ENCODE measurements at regions not wholly inside any gene's neighbourhood (a gene's known extent, or its start where the extent isn't known, plus 50 kb on each side); places are given as distances from the start of the nearest gene placed in this dataset.

- POLR2A ChIA-PET: no interaction called here
- no peaks in the 10 kb centered on the region for H3K36me3 ChIP-seq (ENCODE audit: control insufficient read depth in 2 of 2, insufficient read depth in 2 of 2, low read length in 1 of 2)
- BruUV-seq (replicated peaks): no TSS peak
- CTCF ChIA-PET: no interaction called here
- RAD21 ChIA-PET (ENCODE audit: unreplicated experiment): no interaction called here
- intact Hi-C loops (cut with micrococcal nuclease; ENCODE audit: unreplicated experiment) (loop anchor here (2.0 kb wide), 1 partner anchor 13 kb away; no protein-coding TSS in a partner anchor), in situ Hi-C loops (cut with MboI) (no loop called here)
- ATAC-seq (no peak), DNase-seq (ENCODE audit: low read depth, low spot score) (no peak), FAIRE-seq (no peak)
- H3K27ac ChIP-seq (ENCODE audit: control insufficient read depth, insufficient read depth): no peak overlapping the region
- WGBS (ENCODE audit: insufficient coverage, insufficient replicate concordance, low lambda C conversion rate, missing lambda C conversion rate): 0% methylated on average over 2 of the region's 2 CpGs
- no peaks in the 10 kb centered on the region for H3K79me2 ChIP-seq (ENCODE audit: control insufficient read depth, insufficient read depth, low read length)
- no peaks in the 10 kb centered on the region for H4K20me1 ChIP-seq (ENCODE audit: control insufficient read depth, insufficient read depth)
- H3K4me2 ChIP-seq (ENCODE audit: control insufficient read depth, insufficient read depth): no peak overlapping the region
- no peak overlapping the region for H3K4me3 ChIP-seq
- no peaks in the 10 kb centered on the region for H3K27me3 ChIP-seq (replicated peaks in 1 of 2; ENCODE audit: control insufficient read depth in 2 of 2, insufficient read depth in 2 of 2, low read length in 1 of 2)
- H3K9me3 ChIP-seq (replicated peaks; ENCODE audit: control insufficient read depth, insufficient read depth, low read length): no peaks in the 10 kb centered on the region
- SMC1A ChIA-PET (ENCODE audit: uncharacterized antibody, unreplicated experiment): interaction anchor here (0.6 kb wide), 1 partner anchor 39 kb away, joined by 3 read pairs; no protein-coding TSS in a partner anchor
- H2AFZ ChIP-seq (ENCODE audit: control insufficient read depth, low read depth, low read length): no peak overlapping the region
- H3K9ac ChIP-seq (ENCODE audit: control insufficient read depth, insufficient read depth, low read length): no peak overlapping the region
- no peaks in the 10 kb centered on the region for H3K4me1 ChIP-seq (ENCODE audit: control insufficient read depth, insufficient read depth, low read length)
- TF ChIP-seq SMARCA5 (IDR thresholded peaks at IDR 0.05) (no peak), YY1 (IDR thresholded peaks at IDR 0.05; ENCODE audit: low read depth, low read length) (no peak), TBL1XR1 (IDR thresholded peaks at IDR 0.05; ENCODE audit: low read depth, low read length) (no peak), MXI1 (IDR thresholded peaks at IDR 0.05; ENCODE audit: low read depth, low read length) (no peak), RFX5 (IDR thresholded peaks at IDR 0.05; ENCODE audit: low read depth, low read length) (no peak), HSF1 (IDR thresholded peaks at IDR 0.05; ENCODE audit: low read depth, low read length) (no peak), BHLHE40 (IDR thresholded peaks at IDR 0.05; ENCODE audit: borderline replicate concordance in 1 of 2, low read depth in 2 of 2, low read length in 1 of 2) (no peak), IRF5 (IDR thresholded peaks at IDR 0.05; ENCODE audit: borderline replicate concordance) (no peak), CBX5 (IDR thresholded peaks at IDR 0.05; ENCODE audit: low read depth) (no peak), STAT1 (conservative IDR thresholded peaks at IDR 0.05) (no peak), NR2C2 (IDR thresholded peaks at IDR 0.05; ENCODE audit: borderline replicate concordance, control insufficient read depth, insufficient read length, low read depth) (no peak), CHD2 (IDR thresholded peaks at IDR 0.05; ENCODE audit: borderline replicate concordance, low read depth, low read length) (no peak), RAD51 (IDR thresholded peaks at IDR 0.05) (no peak), SREBF2 (IDR thresholded peaks at IDR 0.05; ENCODE audit: low read length) (no peak), E4F1 (IDR thresholded peaks at IDR 0.05; ENCODE audit: borderline replicate concordance, partially characterized antibody) (no peak), FOS (IDR thresholded peaks at IDR 0.05; ENCODE audit: borderline replicate concordance, extremely low read depth, insufficient read length) (no peak)
Observed at GRCh38 chr6:95185874-95186273, 391.5 kb upstream of the MANEA start.

All from GM12878 (cell line).